Mucosa of gallbladder (tissue), 1 donor: ENCODE measurements at regions not wholly inside any gene's neighbourhood (a gene's known extent, or its start where the extent isn't known, plus 50 kb on each side); places are given as distances from the start of the nearest gene placed in this dataset.
"Not testable (repeated sequence)": the region's sequence is repeated elsewhere in the genome, so short reads cannot be mapped to it uniquely, and the experiment has no call there.

Experiments used
- DNase-seq: peaks from one replicate; pipeline ENCODE4 v3.0.0-alpha.2; 2020; ENCODE audit warnings: low spot score
- donor health status: DM: no; HTN: no; CAD: no.

- DNase-seq: peak; percentile 56
Measured at GRCh38 chr18:43341014-43341413, 63.7 kb upstream of the SYT4 start.

GRCh38 chr18:43350176-43350575 is 72.9 kb upstream of the SYT4 start:
- no peak for DNase-seq

- DNase-seq: no peak
Measured at GRCh38 chr18:43364535-43364934, 87.2 kb upstream of the SYT4 start.

- no peak for DNase-seq
Measured at GRCh38 chr18:43367895-43368294, 90.6 kb upstream of the SYT4 start.

GRCh38 chr18:43369311-43369710 is 92.0 kb upstream of the SYT4 start:
- DNase-seq: not testable (repeated sequence)

- no peak for DNase-seq
Measured at GRCh38 chr18:43372773-43373172, 95.5 kb upstream of the SYT4 start.

GRCh38 chr18:43380104-43380672 is 102.9 kb upstream of the SYT4 start:
- DNase-seq: no peak

- DNase-seq: no peak
Measured at GRCh38 chr18:43382641-43383403, 105.5 kb upstream of the SYT4 start.

GRCh38 chr18:43389163-43389562 is 111.9 kb upstream of the SYT4 start:
- no peak for DNase-seq

- DNase-seq: no peak
Measured at GRCh38 chr18:43392168-43392567, 114.9 kb upstream of the SYT4 start.

GRCh38 chr18:43393174-43393573 is 115.9 kb upstream of the SYT4 start:
- no peak for DNase-seq

GRCh38 chr18:43396266-43396665 is 119.0 kb upstream of the SYT4 start:
- DNase-seq: no peak

- DNase-seq: no peak
Measured at GRCh38 chr18:43398601-43399000, 121.3 kb upstream of the SYT4 start.

GRCh38 chr18:43405097-43405496 is 127.8 kb upstream of the SYT4 start:
- DNase-seq: no peak

- DNase-seq: no peak
Measured at GRCh38 chr18:43414006-43414405, 136.7 kb upstream of the SYT4 start.

- DNase-seq: no peak
Measured at GRCh38 chr18:43420091-43420490, 142.8 kb upstream of the SYT4 start.

- no peak for DNase-seq
Measured at GRCh38 chr18:43420950-43421349, 143.7 kb upstream of the SYT4 start.

GRCh38 chr18:43422518-43422917 is 145.2 kb upstream of the SYT4 start:
- DNase-seq: no peak

GRCh38 chr18:43435851-43436250 is 158.6 kb upstream of the SYT4 start:
- no peak for DNase-seq

- DNase-seq: no peak
Measured at GRCh38 chr18:43442131-43442530, 164.8 kb upstream of the SYT4 start.

- DNase-seq: no peak
Measured at GRCh38 chr18:43442571-43442970, 165.3 kb upstream of the SYT4 start.

GRCh38 chr18:43465483-43465882 is 188.2 kb upstream of the SYT4 start:
- no peak for DNase-seq

- DNase-seq: no peak
Measured at GRCh38 chr18:43471873-43472272, 194.6 kb upstream of the SYT4 start.

- no peak for DNase-seq
Measured at GRCh38 chr18:43481069-43481468, 203.8 kb upstream of the SYT4 start.
